Fibroblast of lung (primary cell): ENCODE measurements at regions not wholly inside any gene's neighbourhood (a gene's known extent, or its start where the extent isn't known, plus 50 kb on each side); places are given as distances from the start of the nearest gene placed in this dataset.

Experiments
- DNase-seq, 2 donors: peaks; one replicate each; pipeline versions ENCODE4 v3.0.0 to v3.0.0-alpha.2; 2010; ENCODE audit warnings: low read depth in 2 of 2
- H2AFZ ChIP-seq: 2 replicates; pipeline ENCODE4 v1.5.1; 2012; ENCODE audit warnings: low read length, control low read depth, inconsistent platforms
- H3K27ac ChIP-seq: 2 replicates; pipeline ENCODE4 v1.5.1; 2011; ENCODE audit warnings: low read length, control low read depth; ENCODE audit not compliant: insufficient read depth
- H3K27me3 ChIP-seq: 2 replicates; pipeline ENCODE4 v1.5.1; 2011; ENCODE audit warnings: mild to moderate bottlenecking, low read length; ENCODE audit not compliant: control insufficient read depth, insufficient read depth
- H3K36me3 ChIP-seq: 2 replicates; pipeline ENCODE4 v1.5.1; 2011; ENCODE audit warnings: low read length; ENCODE audit not compliant: control insufficient read depth, insufficient read depth
- H3K4me1 ChIP-seq: 2 replicates; pipeline ENCODE4 v1.5.1; 2011; ENCODE audit warnings: low read length; ENCODE audit not compliant: control insufficient read depth, insufficient read depth; ENCODE audit errors: extremely low read depth
- H3K4me2 ChIP-seq: 2 replicates; pipeline ENCODE4 v1.5.1; 2011; ENCODE audit warnings: low read length, control low read depth; ENCODE audit not compliant: insufficient read depth; ENCODE audit errors: extremely low read depth
- H3K4me3 ChIP-seq, 4 experiments: fragments of 200-600 bp in 1 of 4; sonication (generic) in 1 of 4; replicated peaks in 1 of 4; 2 replicates each; pipeline ENCODE4 v1.5.1; 2011 to 2016; ENCODE audit warnings: low read length in 4 of 4, low read depth in 3 of 4, mild to moderate bottlenecking in 3 of 4, control low read depth in 2 of 4, inconsistent platforms in 1 of 4, mixed read lengths in 1 of 4; ENCODE audit not compliant: insufficient read depth in 1 of 4; ENCODE audit errors: control extremely low read depth in 1 of 4
- H3K79me2 ChIP-seq: 2 replicates; pipeline ENCODE4 v1.5.1; 2012; ENCODE audit warnings: mild to moderate bottlenecking, low read length, inconsistent platforms; ENCODE audit not compliant: control insufficient read depth, insufficient read depth
- H3K9ac ChIP-seq: 2 replicates; pipeline ENCODE4 v1.5.1; 2011; ENCODE audit warnings: mild to moderate bottlenecking, low read length, control low read depth; ENCODE audit not compliant: insufficient read depth
- H3K9me3 ChIP-seq: 2 replicates; pipeline ENCODE4 v1.5.1; 2012; ENCODE audit warnings: low read depth, low read length; ENCODE audit not compliant: control insufficient read depth, insufficient read depth
- H4K20me1 ChIP-seq: 2 replicates; pipeline ENCODE4 v1.5.1; 2011; ENCODE audit warnings: low read length; ENCODE audit not compliant: control insufficient read depth, insufficient read depth; ENCODE audit errors: extremely low read depth
- CTCF ChIP-seq, 2 donors: IDR thresholded peaks in 1 of 2; conservative IDR thresholded peaks in 1 of 2; 1 replicate in 1 of 2; 2 replicates in 1 of 2; pipeline ENCODE4 v1.5.1; 2011 to 2012; ENCODE audit warnings: low read length in 2 of 2, control low read depth in 1 of 2, inconsistent platforms in 1 of 2, low read depth in 1 of 2, mild to moderate bottlenecking in 1 of 2
- EZH2 ChIP-seq: IDR thresholded peaks from 2 replicates; pipeline ENCODE4 v1.5.1; 2012; ENCODE audit warnings: low read length, control low read depth, mild to moderate bottlenecking; ENCODE audit errors: missing control alignments

GRCh38 chr2:212677466-212677865 is 138.9 kb upstream of the ERBB4 start:
- no peaks in the 10 kb centered on the region for H3K36me3 ChIP-seq
- no peaks in the 10 kb centered on the region for H3K9me3 ChIP-seq
- no peak overlapping the region for H3K27ac ChIP-seq
- no peak overlapping the region for H3K9ac ChIP-seq
- TF ChIP-seq EZH2 (no peak), CTCF (conservative IDR thresholded peaks at IDR 0.05 in 1 of 2, IDR thresholded peaks at IDR 0.05 in 1 of 2; ENCODE audit: low read depth in 1 of 2, low read length in 2 of 2) (no peak)
- no peaks in the 10 kb centered on the region for H4K20me1 ChIP-seq
- H3K4me1 ChIP-seq: no peaks in the 10 kb centered on the region
- H2AFZ ChIP-seq: no peak overlapping the region
- no peak for DNase-seq
- H3K4me3 ChIP-seq: no peak overlapping the region
- H3K4me2 ChIP-seq: no peak overlapping the region
- H3K79me2 ChIP-seq: no peaks in the 10 kb centered on the region
- H3K27me3 ChIP-seq: no peaks in the 10 kb centered on the region

- TF ChIP-seq CTCF (conservative IDR thresholded peaks at IDR 0.05 in 1 of 2, IDR thresholded peaks at IDR 0.05 in 1 of 2; ENCODE audit: low read depth in 1 of 2, low read length in 2 of 2) (no peak), EZH2 (no peak)
- Histone ChIP-seq H3K27me3 (no peaks in the 10 kb centered on the region), H3K4me2 (no peak overlapping the region), H3K9me3 (no peaks in the 10 kb centered on the region), H3K36me3 (no peaks in the 10 kb centered on the region), H3K4me3 (no peak overlapping the region), H3K9ac (no peak overlapping the region), H3K79me2 (no peaks in the 10 kb centered on the region), H2AFZ (no peak overlapping the region), H3K27ac (no peak overlapping the region), H4K20me1 (no peaks in the 10 kb centered on the region), H3K4me1 (no peaks in the 10 kb centered on the region)
- DNase-seq: no peak
Observed at GRCh38 chr2:212672186-212672585, 133.6 kb upstream of the ERBB4 start.

- Histone ChIP-seq H2AFZ (no peak overlapping the region), H3K36me3 (no peaks in the 10 kb centered on the region)
- no peak for TF ChIP-seq EZH2
- TF ChIP-seq CTCF (conservative IDR thresholded peaks at IDR 0.05 in 1 of 2, IDR thresholded peaks at IDR 0.05 in 1 of 2; ENCODE audit: low read depth in 1 of 2, low read length in 2 of 2): no peak
Observed at GRCh38 chr2:212669761-212670160, 131.2 kb upstream of the ERBB4 start.

More at GRCh38 chr2:212669761-212670160, 131.2 kb upstream of the ERBB4 start:
- no peaks in the 10 kb centered on the region for H3K79me2 ChIP-seq
- no peaks in the 10 kb centered on the region for H3K27me3 ChIP-seq
- no peak overlapping the region for H3K9ac ChIP-seq
- no peak for DNase-seq
- no peak overlapping the region for H3K27ac ChIP-seq
- H4K20me1 ChIP-seq: no peaks in the 10 kb centered on the region
- H3K4me2 ChIP-seq: no peak overlapping the region
- no peak overlapping the region for H3K4me3 ChIP-seq
- H3K4me1 ChIP-seq: no peaks in the 10 kb centered on the region
- no peaks in the 10 kb centered on the region for H3K9me3 ChIP-seq
